Activated CD4-positive, alpha-beta T cell treated with anti-CD3 and anti-CD28 coated beads for 36 hours (primary cell): ENCODE measurements at regions not wholly inside any gene's neighbourhood (a gene's known extent, or its start where the extent isn't known, plus 50 kb on each side); places are given as distances from the start of the nearest gene placed in this dataset.

Source experiments
- ATAC-seq: fragments of 200-7000 bp; cut with Tn5 transposase; one replicate; pipeline ENCODE4 v1.10.0; 2021; ENCODE audit warnings: mild to moderate bottlenecking, moderate library complexity
- CTCF ChIA-PET: fragments of 350-600 bp; sonication (Branson Sonifier 250); formaldehyde crosslinking; loops from one replicate; lab custom pipeline; 2021; ENCODE audit warnings: antibody characterized with exemption; lab: Charles Lee
- POLR2A ChIA-PET: fragments of 350-600 bp; sonication (Branson Sonifier 250); formaldehyde crosslinking; loops from one replicate; lab custom pipeline; 2021; ENCODE audit warnings: antibody characterized with exemption, inconsistent platforms; lab: Charles Lee
- DNase-seq: peaks from one replicate; pipeline ENCODE4 v3.0.0-alpha.2; 2020
- H3K27ac Mint-ChIP-seq: one replicate; pipeline ENCODE4 v1.8.0; 2021; ENCODE audit warnings: mixed read lengths
- H3K27me3 Mint-ChIP-seq: one replicate; pipeline ENCODE4 v1.8.0; 2021; ENCODE audit warnings: mixed read lengths
- H3K36me3 Mint-ChIP-seq: one replicate; pipeline ENCODE4 v1.8.0; 2021; ENCODE audit warnings: low read depth, mixed read lengths
- H3K4me1 Mint-ChIP-seq: one replicate; pipeline ENCODE4 v1.8.0; 2021; ENCODE audit warnings: mixed read lengths
- H3K4me3 Mint-ChIP-seq: one replicate; pipeline ENCODE4 v1.8.0; 2021; ENCODE audit warnings: mild to moderate bottlenecking, moderate library complexity, mixed read lengths
- H3K9me3 Mint-ChIP-seq: one replicate; pipeline ENCODE4 v1.8.0; 2021; ENCODE audit warnings: low read depth, mixed read lengths
- intact Hi-C, 2 experiments: fragments of 100-400 bp; cut with DNase I in 1 of 2; cut with micrococcal nuclease in 1 of 2; formaldehyde crosslinking; loops; one replicate each; pipeline versions ENCODE4 v1.14.2 to v1.15.1; 2022 to 2024; cut with DNase I, micrococcal nuclease

- H3K36me3 Mint-ChIP-seq: no peaks in the 10 kb centered on the region
- no peaks in the 10 kb centered on the region for H3K27me3 Mint-ChIP-seq
- no peaks in the 10 kb centered on the region for H3K4me1 Mint-ChIP-seq
- H3K27ac Mint-ChIP-seq: no peak overlapping the region
- ATAC-seq: no peak
- DNase-seq: no peak
- ChIA-PET POLR2A (no interaction called here), CTCF (interaction anchor here (0.8 to 1.5 kb wide), 2 partner anchors 8 to 380 kb away, joined by 3 read pairs; no protein-coding TSS in a partner anchor)
- H3K4me3 Mint-ChIP-seq: no peak overlapping the region
- intact Hi-C loops: loop anchor here in 1 of 2 experiments (10.0 kb wide), 1 partner anchor 699 kb away; no protein-coding TSS in a partner anchor
- H3K9me3 Mint-ChIP-seq: no peaks in the 10 kb centered on the region
These were observed 719.2 kb upstream of the TENM3 start for GRCh38 chr4:181523973-181524372.

GRCh38 chr4:181524499-181524898, 718.7 kb upstream of the TENM3 start:
- ATAC-seq (no peak), DNase-seq (no peak)
- ChIA-PET POLR2A (no interaction called here), CTCF (interaction anchor here (1.5 kb wide), 1 partner anchor 381 kb away, joined by 3 read pairs; no protein-coding TSS in a partner anchor)
- no peaks in the 10 kb centered on the region for H3K36me3 Mint-ChIP-seq
- H3K27ac Mint-ChIP-seq: no peak overlapping the region
- no peaks in the 10 kb centered on the region for H3K4me1 Mint-ChIP-seq
- H3K4me3 Mint-ChIP-seq: no peak overlapping the region
- H3K27me3 Mint-ChIP-seq: no peaks in the 10 kb centered on the region
- no peaks in the 10 kb centered on the region for H3K9me3 Mint-ChIP-seq
- intact Hi-C loops: loop anchor here in 1 of 2 experiments (10.0 kb wide), 1 partner anchor 700 kb away; no protein-coding TSS in a partner anchor

- Mint-ChIP-seq H3K9me3 (no peaks in the 10 kb centered on the region), H3K4me3 (no peak overlapping the region), H3K27ac (no peak overlapping the region), H3K4me1 (no peaks in the 10 kb centered on the region), H3K36me3 (no peaks in the 10 kb centered on the region), H3K27me3 (no peaks in the 10 kb centered on the region)
- DNase-seq (no peak), ATAC-seq (no peak)
- ChIA-PET CTCF (no interaction called here), POLR2A (interaction anchor here (0.5 kb wide), 1 partner anchor 979 kb away, joined by 3 read pairs; no protein-coding TSS in a partner anchor)
- intact Hi-C loops: loop anchor here in 1 of 2 experiments (5.0 to 10.0 kb wide), 2 partner anchors 223 to 701 kb away; no protein-coding TSS in a partner anchor
These were observed 717.6 kb upstream of the TENM3 start for GRCh38 chr4:181525634-181526033.

- Mint-ChIP-seq H3K4me3 (no peak overlapping the region), H3K9me3 (no peaks in the 10 kb centered on the region), H3K4me1 (no peaks in the 10 kb centered on the region), H3K27me3 (no peaks in the 10 kb centered on the region), H3K36me3 (no peaks in the 10 kb centered on the region), H3K27ac (no peak overlapping the region)
- ChIA-PET POLR2A (no interaction called here), CTCF (interaction anchor here (0.5 to 1.5 kb wide), 9 partner anchors 8 to 864 kb away, joined by 3 to 6 read pairs (median 3); no protein-coding TSS in a partner anchor)
- ATAC-seq: no peak
- intact Hi-C loops: loop anchor here (1.0 to 10.0 kb wide), 4 partner anchors 226 to 704 kb away; no protein-coding TSS in a partner anchor
- peak; percentile 53 for DNase-seq
These were observed 714.5 kb upstream of the TENM3 start for GRCh38 chr4:181528570-181529184.

DNA sequence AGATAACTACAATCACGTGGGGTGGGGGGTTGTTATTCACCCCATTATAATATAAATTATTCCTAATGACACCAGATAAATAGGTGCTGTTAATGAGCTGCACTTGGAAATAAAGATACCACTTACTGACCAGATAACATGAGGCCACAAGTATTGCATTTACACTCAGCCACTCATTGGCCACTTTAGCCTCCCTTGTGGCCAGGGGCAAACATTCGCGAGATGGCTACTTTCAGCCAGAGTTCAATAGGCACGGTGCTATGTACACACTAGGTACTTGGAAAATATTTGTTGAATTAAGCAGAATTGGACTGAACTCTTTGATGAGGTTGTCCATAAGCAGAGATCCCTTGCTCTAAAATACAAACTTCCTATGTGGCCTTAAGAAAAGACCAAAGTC, 713.7 kb upstream of the TENM3 start:
- intact Hi-C loops: loop anchor here in 1 of 2 experiments (5.0 to 10.0 kb wide), 2 partner anchors 227 to 705 kb away; no protein-coding TSS in a partner anchor
- DNase-seq (no peak), ATAC-seq (no peak)
- ChIA-PET POLR2A (no interaction called here), CTCF (interaction anchor here (0.5 to 1.1 kb wide), 3 partner anchors 9 to 386 kb away, joined by 3 to 6 read pairs (median 4); no protein-coding TSS in a partner anchor)
- H3K27ac Mint-ChIP-seq: no peak overlapping the region
- H3K9me3 Mint-ChIP-seq: no peaks in the 10 kb centered on the region
- H3K27me3 Mint-ChIP-seq: no peaks in the 10 kb centered on the region
- H3K4me1 Mint-ChIP-seq: no peaks in the 10 kb centered on the region
- no peak overlapping the region for H3K4me3 Mint-ChIP-seq
- no peaks in the 10 kb centered on the region for H3K36me3 Mint-ChIP-seq

DNA sequence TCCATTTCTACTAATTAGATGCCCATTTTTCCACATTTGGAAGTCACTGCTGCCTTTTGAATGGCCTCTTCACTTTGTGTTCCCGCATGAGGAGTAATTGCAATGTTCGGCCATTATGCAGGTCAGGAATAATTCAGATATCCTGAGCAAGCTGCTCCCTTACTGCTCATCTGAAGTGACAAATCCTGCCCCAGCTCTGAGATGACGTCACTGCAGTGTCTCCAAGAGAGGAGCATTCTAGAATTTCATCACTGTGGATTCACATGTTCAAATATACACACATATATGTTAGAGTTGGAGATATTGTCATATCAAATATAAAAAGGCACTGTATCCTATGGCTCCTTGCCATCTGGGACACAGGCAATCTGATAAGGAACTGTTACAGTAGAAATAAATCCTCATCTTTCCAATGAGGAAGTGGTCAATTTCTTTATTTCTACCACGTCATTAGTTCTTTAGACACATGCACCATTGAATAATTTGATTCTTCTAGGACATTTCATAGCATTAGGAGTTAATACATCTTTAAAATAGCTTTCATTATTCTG, 706.9 kb upstream of the TENM3 start:
- Mint-ChIP-seq H3K4me1 (no peaks in the 10 kb centered on the region), H3K9me3 (no peaks in the 10 kb centered on the region), H3K36me3 (no peaks in the 10 kb centered on the region), H3K4me3 (no peak overlapping the region), H3K27me3 (no peaks in the 10 kb centered on the region), H3K27ac (no peak overlapping the region)
- no peak for ATAC-seq
- ChIA-PET CTCF (interaction anchor here (1.2 kb wide), 1 partner anchor 393 kb away, joined by 4 read pairs; no protein-coding TSS in a partner anchor), POLR2A (no interaction called here)
- intact Hi-C loops: no loop called here
- no peak for DNase-seq

DNA sequence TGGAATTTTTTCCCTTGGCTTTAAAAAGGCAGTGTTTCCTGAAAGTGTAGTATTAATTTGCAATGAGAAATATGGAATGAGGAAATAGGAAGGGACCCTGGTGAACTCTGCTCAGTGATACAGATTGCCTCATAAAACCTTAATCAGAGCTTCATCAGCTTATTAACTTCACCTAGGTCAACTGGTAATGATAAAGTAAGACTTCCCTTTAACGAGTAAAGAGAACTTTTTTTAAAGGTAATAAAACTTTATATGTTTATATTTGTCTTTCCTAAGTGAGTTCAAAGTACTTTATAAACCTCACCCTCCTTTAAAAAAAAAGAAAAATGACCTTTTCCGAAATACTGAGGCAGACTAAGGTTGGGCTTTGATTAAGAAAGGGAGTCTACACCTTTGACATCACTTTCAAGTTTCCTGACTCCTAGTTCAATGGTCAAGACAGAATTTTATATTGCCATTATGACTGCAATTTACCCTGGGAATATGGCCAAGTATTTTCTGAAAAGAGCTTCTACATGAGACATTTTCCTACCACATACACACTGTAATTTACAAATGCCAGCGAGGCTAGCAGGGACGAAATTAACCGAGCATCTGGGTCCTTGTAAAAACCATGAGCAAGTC, 706.3 kb upstream of the TENM3 start:
- H3K36me3 Mint-ChIP-seq: no peaks in the 10 kb centered on the region
- ChIA-PET POLR2A (no interaction called here), CTCF (interaction anchor here (1.0 to 1.2 kb wide), 2 partner anchors 8 to 394 kb away, joined by 3 to 4 read pairs; no protein-coding TSS in a partner anchor)
- no peak for DNase-seq
- no peak overlapping the region for H3K4me3 Mint-ChIP-seq
- no peak for ATAC-seq
- H3K4me1 Mint-ChIP-seq: no peaks in the 10 kb centered on the region
- intact Hi-C loops: no loop called here
- no peaks in the 10 kb centered on the region for H3K9me3 Mint-ChIP-seq
- H3K27me3 Mint-ChIP-seq: no peaks in the 10 kb centered on the region
- H3K27ac Mint-ChIP-seq: no peak overlapping the region

- DNase-seq: no peak
- Mint-ChIP-seq H3K27me3 (no peaks in the 10 kb centered on the region), H3K27ac (no peak overlapping the region), H3K4me1 (no peaks in the 10 kb centered on the region), H3K4me3 (no peak overlapping the region), H3K36me3 (no peaks in the 10 kb centered on the region), H3K9me3 (no peaks in the 10 kb centered on the region)
- ATAC-seq: no peak
- ChIA-PET POLR2A (no interaction called here), CTCF (no interaction called here)
- intact Hi-C loops: no loop called here
These were observed 704.8 kb upstream of the TENM3 start for GRCh38 chr4:181538431-181538830.

DNA sequence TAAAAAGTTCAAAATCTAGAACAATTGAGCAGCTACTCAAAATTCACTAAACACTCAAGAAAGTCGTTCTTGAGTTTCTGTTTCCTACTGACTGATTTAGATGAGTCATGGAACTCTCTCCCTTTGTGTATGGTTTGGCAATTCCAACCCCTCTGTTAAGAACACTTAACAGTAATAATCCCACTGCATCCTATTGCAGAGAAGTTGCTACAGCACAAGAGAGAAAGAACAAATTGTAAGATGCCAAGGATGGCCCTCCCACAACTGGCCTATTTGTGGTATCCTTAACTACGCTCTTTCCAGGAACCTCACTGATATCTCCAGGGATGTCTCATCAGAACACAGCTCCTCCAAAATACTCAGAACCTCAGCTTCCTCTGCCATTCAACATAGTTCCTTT, 701.8 kb upstream of the TENM3 start:
- ChIA-PET POLR2A (no interaction called here), CTCF (no interaction called here)
- Mint-ChIP-seq H3K36me3 (no peaks in the 10 kb centered on the region), H3K4me3 (no peak overlapping the region), H3K27me3 (no peaks in the 10 kb centered on the region), H3K27ac (no peak overlapping the region), H3K4me1 (no peaks in the 10 kb centered on the region), H3K9me3 (no peaks in the 10 kb centered on the region)
- intact Hi-C loops: no loop called here
- DNase-seq (no peak), ATAC-seq (no peak)

GRCh38 chr4:181548873-181549575, 694.2 kb upstream of the TENM3 start:
- ATAC-seq: no peak
- DNase-seq: no peak
- Mint-ChIP-seq H3K9me3 (peaks cover 2% of the 10 kb centered on the region), H3K27ac (no peak overlapping the region), H3K36me3 (no peaks in the 10 kb centered on the region), H3K4me1 (no peaks in the 10 kb centered on the region), H3K27me3 (no peaks in the 10 kb centered on the region), H3K4me3 (no peak overlapping the region)
- intact Hi-C loops: no loop called here
- ChIA-PET CTCF (no interaction called here), POLR2A (no interaction called here)

DNA sequence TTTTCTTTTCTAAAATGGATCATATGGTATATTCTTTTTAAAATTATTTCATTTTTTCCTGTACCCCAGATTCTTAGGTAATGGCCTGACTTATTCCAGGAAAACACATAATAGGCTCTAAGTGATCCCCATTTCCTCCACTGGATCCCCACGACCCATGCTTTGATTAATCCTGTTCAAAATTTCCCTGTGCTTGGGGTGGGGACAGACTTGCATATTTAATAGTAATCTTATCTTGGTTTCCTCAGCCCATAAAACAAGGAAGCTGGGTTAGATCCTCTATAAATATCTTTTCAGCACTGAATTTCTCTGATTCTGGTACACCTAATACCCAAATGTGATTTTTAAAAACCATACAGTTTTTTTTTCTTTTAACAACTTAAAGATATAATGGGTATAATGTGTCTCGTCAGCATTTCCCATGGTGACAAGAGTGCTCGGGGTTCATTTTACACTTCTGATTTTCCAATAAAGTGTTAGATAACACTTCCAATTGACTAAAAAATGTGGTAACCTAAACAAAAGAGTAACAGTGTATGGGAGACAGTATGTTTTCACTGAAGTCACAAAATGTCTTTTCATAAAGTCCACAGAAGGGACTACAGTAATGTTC, 693.5 kb upstream of the TENM3 start:
- Mint-ChIP-seq H3K27ac (no peak overlapping the region), H3K4me1 (no peaks in the 10 kb centered on the region), H3K27me3 (no peaks in the 10 kb centered on the region), H3K4me3 (no peak overlapping the region), H3K36me3 (no peaks in the 10 kb centered on the region), H3K9me3 (peaks cover 2% of the 10 kb centered on the region)
- no peak for ATAC-seq
- no peak for DNase-seq
- ChIA-PET CTCF (no interaction called here), POLR2A (no interaction called here)
- intact Hi-C loops: no loop called here
